ENCODE measurements at regions not wholly inside any gene's neighbourhood (a gene's known extent, or its start where the extent isn't known, plus 50 kb on each side); places are given as distances from the start of the nearest gene placed in this dataset.

DNA sequence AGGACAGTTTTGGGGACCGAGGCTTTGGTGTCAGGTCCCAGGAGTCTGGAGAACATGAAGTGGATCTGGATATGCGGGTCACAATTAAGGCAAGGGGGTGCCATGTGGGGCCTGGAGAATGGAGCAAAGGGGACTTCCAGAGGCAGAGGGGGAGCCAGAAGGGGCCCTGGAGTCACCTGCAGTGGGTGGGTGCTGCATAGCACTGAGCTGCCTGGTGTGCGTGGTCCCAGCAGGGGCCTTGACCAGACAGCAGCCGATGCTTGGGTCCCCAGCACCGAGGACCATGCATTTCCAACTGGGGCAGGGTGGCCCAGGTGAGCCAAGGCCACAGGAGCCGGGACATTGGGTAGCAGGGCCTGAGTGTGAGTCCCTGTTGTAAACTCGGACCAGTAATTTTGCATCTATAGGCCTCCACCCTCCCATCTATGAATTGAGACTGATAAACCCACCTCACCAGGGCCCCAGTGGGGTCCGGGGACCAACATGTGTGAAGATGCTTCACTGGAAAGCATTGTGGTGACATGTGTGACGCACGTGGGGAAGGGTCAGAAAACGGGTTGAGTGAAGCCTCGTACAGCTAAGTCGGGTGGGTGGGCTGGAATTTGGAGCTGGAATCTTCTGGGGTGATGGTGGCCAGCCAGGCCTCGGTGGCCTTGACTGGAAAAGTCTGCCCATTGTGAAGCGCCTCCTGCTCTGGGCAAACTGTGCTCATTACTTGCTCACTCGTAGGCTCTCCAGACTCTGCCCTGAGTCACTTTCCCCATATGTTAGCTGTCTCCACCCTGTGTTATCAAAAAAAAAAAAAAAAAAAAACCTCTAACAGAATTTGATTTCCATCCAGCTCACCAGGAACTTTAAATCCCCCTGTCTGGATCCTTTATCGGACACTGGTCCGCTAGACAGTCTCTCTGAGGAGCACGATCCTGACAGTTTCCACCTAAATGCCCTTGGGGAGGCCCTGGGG is 90.5 kb upstream of the ZNF469 start:
- Histone ChIP-seq H4K20me1 (ENCODE audit: control insufficient read depth, insufficient read depth, insufficient read length) (no peaks in the 10 kb centered on the region), H2AFZ (ENCODE audit: low read length) (no peak overlapping the region), H2BK15ac (ENCODE audit: low read depth, low read length) (no peak overlapping the region), H2BK120ac (ENCODE audit: low read depth, low read length, poor library complexity, severe bottlenecking) (no peak overlapping the region), H3K27ac (ENCODE audit: insufficient read length, low read depth, low read length) (no peak overlapping the region), H3K14ac (ENCODE audit: insufficient read depth, low read length) (no peak overlapping the region), H3K18ac (ENCODE audit: insufficient read length, low read depth, low read length) (no peak overlapping the region), H3K4me1 (ENCODE audit: insufficient read depth, low read length) (no peaks in the 10 kb centered on the region), H2BK5ac (ENCODE audit: insufficient read length, low read length) (no peak overlapping the region), H3K9ac (ENCODE audit: extremely low read depth, insufficient read length, low read length) (no peak overlapping the region), H4K91ac (ENCODE audit: insufficient read length, low read depth, low read length) (no peak overlapping the region), H3K23me2 (ENCODE audit: insufficient read length, low read depth, low read length, poor library complexity, severe bottlenecking) (peaks cover 3% of the 10 kb centered on the region), H3K56ac (ENCODE audit: insufficient read length, low read depth, low read length) (no peak overlapping the region), H2BK20ac (ENCODE audit: low read depth, low read length, poor library complexity, severe bottlenecking) (no peak overlapping the region), H3K79me2 (ENCODE audit: insufficient read depth, low read length) (no peaks in the 10 kb centered on the region), H2AK5ac (ENCODE audit: insufficient read length, low read length) (no peak overlapping the region), H4K8ac (replicated peaks; ENCODE audit: insufficient read length, low read depth, low read length) (no peak overlapping the region), H3K79me1 (ENCODE audit: insufficient read depth, low read depth, low read length, poor library complexity, severe bottlenecking) (no peaks in the 10 kb centered on the region), H3K4me2 (ENCODE audit: insufficient read depth, insufficient read length, low read length) (no peak overlapping the region), H4K5ac (ENCODE audit: insufficient read length, low read depth, low read length) (no peak overlapping the region), H2BK12ac (ENCODE audit: insufficient read length, low read depth, low read length) (no peak overlapping the region), H3K4ac (ENCODE audit: low read depth, low read length) (no peak overlapping the region), H3K9me3 (ENCODE audit: control insufficient read depth, low read depth, low read length) (peaks cover 22% of the 10 kb centered on the region), H3T11ph (ENCODE audit: low read length) (no peak overlapping the region), H3K23ac (ENCODE audit: insufficient read length, low read depth, low read length) (no peak overlapping the region), H3K27me3 (ENCODE audit: insufficient read depth, low read length) (no peaks in the 10 kb centered on the region)
- H3K4me1 Mint-ChIP-seq: no peaks in the 10 kb centered on the region
- DNase-seq: no peak
- TF ChIP-seq, protein P1, sequence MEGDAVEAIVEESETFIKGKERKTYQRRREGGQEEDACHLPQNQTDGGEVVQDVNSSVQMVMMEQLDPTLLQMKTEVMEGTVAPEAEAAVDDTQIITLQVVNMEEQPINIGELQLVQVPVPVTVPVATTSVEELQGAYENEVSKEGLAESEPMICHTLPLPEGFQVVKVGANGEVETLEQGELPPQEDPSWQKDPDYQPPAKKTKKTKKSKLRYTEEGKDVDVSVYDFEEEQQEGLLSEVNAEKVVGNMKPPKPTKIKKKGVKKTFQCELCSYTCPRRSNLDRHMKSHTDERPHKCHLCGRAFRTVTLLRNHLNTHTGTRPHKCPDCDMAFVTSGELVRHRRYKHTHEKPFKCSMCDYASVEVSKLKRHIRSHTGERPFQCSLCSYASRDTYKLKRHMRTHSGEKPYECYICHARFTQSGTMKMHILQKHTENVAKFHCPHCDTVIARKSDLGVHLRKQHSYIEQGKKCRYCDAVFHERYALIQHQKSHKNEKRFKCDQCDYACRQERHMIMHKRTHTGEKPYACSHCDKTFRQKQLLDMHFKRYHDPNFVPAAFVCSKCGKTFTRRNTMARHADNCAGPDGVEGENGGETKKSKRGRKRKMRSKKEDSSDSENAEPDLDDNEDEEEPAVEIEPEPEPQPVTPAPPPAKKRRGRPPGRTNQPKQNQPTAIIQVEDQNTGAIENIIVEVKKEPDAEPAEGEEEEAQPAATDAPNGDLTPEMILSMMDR (conservative IDR thresholded peaks at IDR 0.05): no peak
- H3K9me3 Mint-ChIP-seq: peaks cover 14 to 19% of the 10 kb centered on the region in 2 experiments
- no peak overlapping the region for H3K4me3 Mint-ChIP-seq
- no CpG with 5 or more reads among the region's 19 CpGs for whole genome bisulfite sequencing (ENCODE audit: extremely low coverage, insufficient read length, low lambda C conversion rate)
- peaks cover 0 to 6% (median under 1%) of the 10 kb centered on the region in 3 experiments; a peak in 3 of 7 replicates for H3K36me3 Mint-ChIP-seq (ENCODE audit: insufficient read depth in 1 of 3, low read depth in 3 of 3)
- peaks cover 10% of the 10 kb centered on the region for H3K27me3 Mint-ChIP-seq (ENCODE audit: low read depth)
- no peak overlapping the region for H3K27ac Mint-ChIP-seq

Measured in H9 (cell line).